ENCODE measurements at regions not wholly inside any gene's neighbourhood (a gene's known extent, or its start where the extent isn't known, plus 50 kb on each side); places are given as distances from the start of the nearest gene placed in this dataset.

GRCh38 chr3:30368978-30369377 lies 237.4 kb upstream of the TGFBR2 start:
- Histone ChIP-seq H3K9ac (ENCODE audit: control insufficient read depth, extremely low read depth, insufficient read depth, low read length) (no peak overlapping the region), H3K36me3 (ENCODE audit: control insufficient read depth in 2 of 2, extremely low read depth in 1 of 2, insufficient read depth in 2 of 2, low read length in 2 of 2) (no peaks in the 10 kb centered on the region), H2AFZ (ENCODE audit: control insufficient read depth, low read length) (no peak overlapping the region), H3K79me2 (ENCODE audit: control insufficient read depth, insufficient read depth, low read length) (no peaks in the 10 kb centered on the region), H3K9me1 (ENCODE audit: control insufficient read depth, extremely low read depth, insufficient read depth, low read length) (no peaks in the 10 kb centered on the region), H4K20me1 (ENCODE audit: control insufficient read depth, extremely low read depth, insufficient read depth, low read length) (no peaks in the 10 kb centered on the region), H3K27ac (ENCODE audit: control insufficient read depth, insufficient read depth, low read length) (no peak overlapping the region), H3K9me3 (ENCODE audit: control insufficient read depth, low read depth, low read length) (no peaks in the 10 kb centered on the region), H3K4me1 (ENCODE audit: control insufficient read depth, extremely low read depth, insufficient read depth, low read length) (no peaks in the 10 kb centered on the region), H3K4me2 (ENCODE audit: control insufficient read depth, extremely low read depth, insufficient read depth, low read depth, low read length) (no peak overlapping the region), H3K4me3 (ENCODE audit: control insufficient read depth in 2 of 3, extremely low read depth in 1 of 3, insufficient read depth in 2 of 3, low read depth in 1 of 3, low read length in 3 of 3) (no peak overlapping the region), H3K27me3 (ENCODE audit: control insufficient read depth, extremely low read depth, insufficient read depth, low read length) (no peaks in the 10 kb centered on the region)
- FAIRE-seq: no peak
- TF ChIP-seq CTCF (optimal IDR thresholded peaks at IDR 0.05 in 1 of 3, IDR thresholded peaks at IDR 0.05 in 1 of 3, conservative IDR thresholded peaks at IDR 0.05 in 1 of 3; ENCODE audit: extremely low read depth in 1 of 3, insufficient read depth in 2 of 3, low read length in 3 of 3): no peak
- no peak for TF ChIP-seq EZH2 (IDR thresholded peaks at IDR 0.05; ENCODE audit: low read length)
- dilution Hi-C loops (cut with MboI; ENCODE audit: extremely low pct_ligation_motif_present, low sequenced_read_pairs): no loop called here
- no peak for DNase-seq (ENCODE audit: low read depth, low spot score)

- Histone ChIP-seq H3K9ac (ENCODE audit: control insufficient read depth, extremely low read depth, insufficient read depth, low read length) (no peak overlapping the region), H3K36me3 (ENCODE audit: control insufficient read depth in 2 of 2, extremely low read depth in 1 of 2, insufficient read depth in 2 of 2, low read length in 2 of 2) (no peaks in the 10 kb centered on the region), H3K27ac (ENCODE audit: control insufficient read depth, insufficient read depth, low read length) (no peak overlapping the region), H3K4me2 (ENCODE audit: control insufficient read depth, extremely low read depth, insufficient read depth, low read depth, low read length) (no peak overlapping the region), H3K4me3 (ENCODE audit: control insufficient read depth in 2 of 3, extremely low read depth in 1 of 3, insufficient read depth in 2 of 3, low read depth in 1 of 3, low read length in 3 of 3) (no peak overlapping the region), H3K9me3 (ENCODE audit: control insufficient read depth, low read depth, low read length) (no peaks in the 10 kb centered on the region), H3K4me1 (ENCODE audit: control insufficient read depth, extremely low read depth, insufficient read depth, low read length) (no peaks in the 10 kb centered on the region), H3K27me3 (ENCODE audit: control insufficient read depth, extremely low read depth, insufficient read depth, low read length) (no peaks in the 10 kb centered on the region), H3K79me2 (ENCODE audit: control insufficient read depth, insufficient read depth, low read length) (no peaks in the 10 kb centered on the region), H3K9me1 (ENCODE audit: control insufficient read depth, extremely low read depth, insufficient read depth, low read length) (no peaks in the 10 kb centered on the region), H4K20me1 (ENCODE audit: control insufficient read depth, extremely low read depth, insufficient read depth, low read length) (no peaks in the 10 kb centered on the region), H2AFZ (ENCODE audit: control insufficient read depth, low read length) (peak overlapping the region; percentile 61)
- FAIRE-seq: no peak
- TF ChIP-seq EZH2 (IDR thresholded peaks at IDR 0.05; ENCODE audit: low read length) (no peak), CTCF (optimal IDR thresholded peaks at IDR 0.05 in 1 of 3, IDR thresholded peaks at IDR 0.05 in 1 of 3, conservative IDR thresholded peaks at IDR 0.05 in 1 of 3; ENCODE audit: extremely low read depth in 1 of 3, insufficient read depth in 2 of 3, low read length in 3 of 3) (no peak)
- dilution Hi-C loops (cut with MboI; ENCODE audit: extremely low pct_ligation_motif_present, low sequenced_read_pairs): no loop called here
- no peak for DNase-seq (ENCODE audit: low read depth, low spot score)
These were observed 235.6 kb upstream of the TGFBR2 start for GRCh38 chr3:30370681-30371271.
